ENCODE measurements at regions not wholly inside any gene's neighbourhood (a gene's known extent, or its start where the extent isn't known, plus 50 kb on each side); places are given as distances from the start of the nearest gene placed in this dataset.

- Histone ChIP-seq H3K27me3 (ENCODE audit: low read depth) (peaks cover 50% of the 10 kb centered on the region), H3K4me3 (no peak overlapping the region), H3K36me3 (no peaks in the 10 kb centered on the region), H3K27ac (replicated peaks) (no peak overlapping the region), H3K4me1 (no peaks in the 10 kb centered on the region), H3K9me3 (replicated peaks) (no peaks in the 10 kb centered on the region)
- DNase-seq: no peak
- intact Hi-C loops (cut with micrococcal nuclease): no loop called here
- no peak for TF ChIP-seq CTCF (IDR thresholded peaks at IDR 0.05; ENCODE audit: borderline replicate concordance)
These were observed 193.3 kb downstream of the PHETA1 start for GRCh38 chr12:111175396-111176094.

DNA sequence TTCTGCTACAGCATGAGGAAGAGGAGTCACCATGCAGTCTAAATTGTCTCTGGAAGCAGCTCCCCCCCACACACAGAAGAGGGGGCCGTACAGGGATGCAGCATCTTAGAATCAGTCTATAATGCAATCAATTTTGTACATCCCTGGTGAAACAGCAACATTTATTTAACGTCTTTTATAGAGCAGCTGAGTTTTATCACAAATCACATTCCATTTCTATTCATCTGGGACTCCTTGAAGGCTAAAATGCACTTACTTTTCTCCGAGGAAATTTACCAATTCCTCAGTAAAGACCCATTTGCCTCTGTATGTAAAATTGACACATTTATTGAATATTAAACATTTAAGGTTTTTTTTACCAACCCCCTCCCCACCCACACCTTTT lies 193.9 kb downstream of the PHETA1 start:
- TF ChIP-seq CTCF (IDR thresholded peaks at IDR 0.05; ENCODE audit: borderline replicate concordance): no peak
- H3K4me3 ChIP-seq: no peak overlapping the region
- no peak for DNase-seq
- H3K4me1 ChIP-seq: no peaks in the 10 kb centered on the region
- intact Hi-C loops (cut with micrococcal nuclease): no loop called here
- no peak overlapping the region for H3K27ac ChIP-seq (replicated peaks)
- H3K9me3 ChIP-seq (replicated peaks): no peaks in the 10 kb centered on the region
- peaks cover 46% of the 10 kb centered on the region for H3K27me3 ChIP-seq (ENCODE audit: low read depth)
- H3K36me3 ChIP-seq: no peaks in the 10 kb centered on the region

DNA sequence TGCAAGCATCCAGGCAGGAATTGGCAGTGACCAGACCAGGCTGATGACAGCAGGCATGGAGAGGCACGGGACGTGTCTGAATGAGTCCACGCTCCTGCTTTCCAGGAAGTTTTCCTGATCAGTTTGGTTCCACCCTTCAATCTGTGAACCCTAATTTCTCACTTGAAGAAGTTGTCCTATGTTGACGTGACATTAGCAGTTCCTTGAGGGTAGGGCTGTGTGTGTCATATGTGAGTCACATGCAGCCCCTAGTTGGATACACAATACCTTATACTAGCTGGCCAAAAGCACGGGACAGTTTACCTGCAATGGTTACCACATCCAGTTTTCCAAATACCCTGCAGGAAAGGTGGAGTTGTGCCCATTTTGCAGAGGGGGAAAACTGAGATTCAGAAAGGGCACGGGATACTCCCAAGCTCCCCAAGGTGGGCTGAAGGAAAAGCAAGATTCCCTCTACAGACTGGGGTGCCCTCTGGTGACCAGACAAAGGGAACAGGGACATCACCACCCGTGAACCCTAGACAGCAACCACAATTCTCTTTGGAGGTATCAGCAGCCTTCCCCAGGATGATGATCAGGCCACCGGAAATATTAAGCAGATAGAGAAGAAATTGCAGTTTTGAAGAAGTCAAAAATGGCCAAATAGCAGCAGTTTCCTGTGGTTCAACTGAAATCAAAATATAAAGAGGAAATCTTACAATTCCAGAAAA lies 194.5 kb downstream of the PHETA1 start:
- intact Hi-C loops (cut with micrococcal nuclease): no loop called here
- no peaks in the 10 kb centered on the region for H3K4me1 ChIP-seq
- peaks cover 47% of the 10 kb centered on the region for H3K27me3 ChIP-seq (ENCODE audit: low read depth)
- no peak overlapping the region for H3K27ac ChIP-seq (replicated peaks)
- H3K4me3 ChIP-seq: no peak overlapping the region
- TF ChIP-seq CTCF (IDR thresholded peaks at IDR 0.05; ENCODE audit: borderline replicate concordance): peak; percentile 46
- no peak for DNase-seq
- no peaks in the 10 kb centered on the region for H3K9me3 ChIP-seq (replicated peaks)
- no peaks in the 10 kb centered on the region for H3K36me3 ChIP-seq

GRCh38 chr12:111173836-111174235 lies 195.1 kb downstream of the PHETA1 start:
- no peaks in the 10 kb centered on the region for H3K36me3 ChIP-seq
- intact Hi-C loops (cut with micrococcal nuclease): no loop called here
- H3K4me1 ChIP-seq: no peaks in the 10 kb centered on the region
- H3K9me3 ChIP-seq (replicated peaks): no peaks in the 10 kb centered on the region
- peaks cover 47% of the 10 kb centered on the region for H3K27me3 ChIP-seq (ENCODE audit: low read depth)
- H3K27ac ChIP-seq (replicated peaks): no peak overlapping the region
- DNase-seq: no peak
- TF ChIP-seq CTCF (IDR thresholded peaks at IDR 0.05; ENCODE audit: borderline replicate concordance): no peak
- no peak overlapping the region for H3K4me3 ChIP-seq

- TF ChIP-seq CTCF (IDR thresholded peaks at IDR 0.05; ENCODE audit: borderline replicate concordance): no peak
- Histone ChIP-seq H3K27ac (replicated peaks) (no peak overlapping the region), H3K4me1 (no peaks in the 10 kb centered on the region), H3K36me3 (no peaks in the 10 kb centered on the region), H3K27me3 (ENCODE audit: low read depth) (peaks cover 47% of the 10 kb centered on the region), H3K9me3 (replicated peaks) (no peaks in the 10 kb centered on the region), H3K4me3 (no peak overlapping the region)
- DNase-seq: no peak
- intact Hi-C loops (cut with micrococcal nuclease): no loop called here
These were observed 195.5 kb downstream of the PHETA1 start for GRCh38 chr12:111173391-111173790.

Data from left ventricle myocardium inferior (tissue), 1 donor.